Neuronal stem cell (in vitro differentiated cells): ENCODE measurements at regions not wholly inside any gene's neighbourhood (a gene's known extent, or its start where the extent isn't known, plus 50 kb on each side); places are given as distances from the start of the nearest gene placed in this dataset.

Experiments used
- DNase-seq: peaks from one replicate; pipeline ENCODE4 v3.0.0-alpha.2; 2013; ENCODE audit warnings: low spot score
- H2AFZ ChIP-seq: one replicate; pipeline ENCODE4 v1.6.1; 2013; ENCODE audit warnings: mild to moderate bottlenecking, low read length, inconsistent platforms
- H2AK5ac ChIP-seq: 2 replicates; pipeline ENCODE4 v1.6.1; 2013; ENCODE audit warnings: low read depth, mild to moderate bottlenecking, inconsistent platforms, low read length, moderate library complexity, mixed read lengths
- H2BK120ac ChIP-seq: 2 replicates; pipeline ENCODE4 v1.6.1; 2013; ENCODE audit warnings: low read depth, mild to moderate bottlenecking, inconsistent platforms, low read length, moderate library complexity, mixed read lengths
- H2BK12ac ChIP-seq: one replicate; pipeline ENCODE4 v1.6.1; 2013; ENCODE audit warnings: low read length, inconsistent platforms
- H2BK15ac ChIP-seq: 2 replicates; pipeline ENCODE4 v1.6.1; 2013; ENCODE audit warnings: mild to moderate bottlenecking, low read length, inconsistent platforms, mixed read lengths
- H2BK5ac ChIP-seq: one replicate; pipeline ENCODE4 v1.6.1; 2013; ENCODE audit warnings: inconsistent platforms, mild to moderate bottlenecking, low read length, moderate library complexity
- H3K14ac ChIP-seq: one replicate; pipeline ENCODE4 v1.6.1; 2013; ENCODE audit warnings: low read length, inconsistent platforms
- H3K18ac ChIP-seq: 2 replicates; pipeline ENCODE4 v1.6.1; 2013; ENCODE audit warnings: low read length, inconsistent platforms
- H3K23ac ChIP-seq: 2 replicates; pipeline ENCODE4 v1.6.1; 2013; ENCODE audit warnings: low read depth, mild to moderate bottlenecking, mixed read lengths, low read length, inconsistent platforms; ENCODE audit not compliant: poor library complexity
- H3K27ac ChIP-seq: replicated peaks from 3 replicates; pipeline ENCODE4 v1.5.1; 2013; ENCODE audit warnings: low read length, inconsistent platforms
- H3K27me3 ChIP-seq, 3 experiments: 2 replicates each; pipeline ENCODE4 v1.6.1; 2013; ENCODE audit warnings: low read length in 3 of 3, mild to moderate bottlenecking in 2 of 3, inconsistent platforms in 1 of 3, low read depth in 1 of 3, mixed read lengths in 1 of 3, moderate library complexity in 1 of 3; ENCODE audit not compliant: control insufficient read depth in 3 of 3, insufficient read depth in 3 of 3
- H3K36me3 ChIP-seq, 2 donors: replicated peaks in 1 of 2; 2 replicates each; pipeline ENCODE4 v1.6.1; 2013; ENCODE audit warnings: low read length in 2 of 2; ENCODE audit not compliant: control insufficient read depth in 2 of 2, insufficient read depth in 2 of 2
- H3K4ac ChIP-seq: 2 replicates; pipeline ENCODE4 v1.6.1; 2013; ENCODE audit warnings: inconsistent platforms, mild to moderate bottlenecking, low read length, moderate library complexity
- H3K4me1 ChIP-seq, 2 donors: 1 replicate in 1 of 2; 2 replicates in 1 of 2; pipeline ENCODE4 v1.6.1; 2013; ENCODE audit warnings: low read length in 2 of 2, low read depth in 1 of 2; ENCODE audit not compliant: control insufficient read depth in 2 of 2, insufficient read depth in 1 of 2
- H3K4me2 ChIP-seq: one replicate; pipeline ENCODE4 v1.6.1; 2013; ENCODE audit warnings: mild to moderate bottlenecking, low read length, inconsistent platforms; ENCODE audit not compliant: insufficient read depth, poor library complexity, severe bottlenecking
- H3K4me3 ChIP-seq, 2 donors: 2 replicates each; pipeline ENCODE4 v1.5.1; 2013; ENCODE audit warnings: low read length in 2 of 2, mild to moderate bottlenecking in 2 of 2, inconsistent platforms in 1 of 2, moderate library complexity in 1 of 2
- H3K79me1 ChIP-seq: one replicate; pipeline ENCODE4 v1.6.1; 2013; ENCODE audit warnings: low read depth, mild to moderate bottlenecking, inconsistent platforms, low read length, moderate library complexity
- H3K9ac ChIP-seq: one replicate; pipeline ENCODE4 v1.6.1; 2013; ENCODE audit warnings: mild to moderate bottlenecking, low read depth, low read length, inconsistent platforms; ENCODE audit not compliant: poor library complexity
- H3K9me3 ChIP-seq, 2 donors: replicated peaks in 1 of 2; 2 replicates each; pipeline versions ENCODE3 to v1.6.1; 2013; ENCODE audit warnings: low read length in 2 of 2, mild to moderate bottlenecking in 2 of 2, inconsistent platforms in 1 of 2, low read depth in 1 of 2, mixed read lengths in 1 of 2, moderate library complexity in 1 of 2; ENCODE audit not compliant: control insufficient read depth in 2 of 2, insufficient read depth in 1 of 2
- H4K8ac ChIP-seq: one replicate; pipeline ENCODE4 v1.6.1; 2013; ENCODE audit warnings: low read depth, mild to moderate bottlenecking, inconsistent platforms, low read length, moderate library complexity
- H4K91ac ChIP-seq: one replicate; pipeline ENCODE4 v1.6.1; 2013; ENCODE audit warnings: low read length, low read depth, mild to moderate bottlenecking, inconsistent platforms; ENCODE audit not compliant: poor library complexity
- WGBS, 2 donors: extraction: QIAGEN DNeasy Blood & Tissue Kit; methylation state at CpG; one replicate each; pipeline ENCODE4 v1.1.7; 2013; ENCODE audit warnings: missing lambda C conversion rate in 2 of 2, mixed read lengths in 1 of 2; ENCODE audit not compliant: insufficient read length in 2 of 2, insufficient replicate concordance in 1 of 2; ENCODE audit errors: extremely low coverage in 2 of 2; 5-methylcytosine and 5-hydroxymethylcytosine counted together

GRCh38 chr6:105851606-105852005 is 234.5 kb upstream of the PRDM1 start:
- Histone ChIP-seq H3K27me3 (no peaks in the 10 kb centered on the region), H3K36me3 (no peaks in the 10 kb centered on the region), H3K9me3 (peaks cover 0 to 3% of the 10 kb centered on the region in 2 donors), H3K4ac (no peak overlapping the region), H3K23ac (no peak overlapping the region), H3K27ac (no peak overlapping the region), H2BK5ac (no peak overlapping the region), H3K79me1 (no peaks in the 10 kb centered on the region), H2BK12ac (no peak overlapping the region), H2AK5ac (no peak overlapping the region), H3K4me2 (no peak overlapping the region), H2BK15ac (no peak overlapping the region), H3K9ac (no peak overlapping the region), H2BK120ac (no peak overlapping the region), H4K8ac (no peak overlapping the region), H3K14ac (no peak overlapping the region), H3K4me1 (peaks cover 2 to 17% of the 10 kb centered on the region in 2 donors), H3K18ac (no peak overlapping the region), H4K91ac (no peak overlapping the region), H3K4me3 (no peak overlapping the region), H2AFZ (no peak overlapping the region)
- no peak for DNase-seq
- no CpG with 5 or more reads among the region's 4 CpGs for WGBS, 2 donors

DNA sequence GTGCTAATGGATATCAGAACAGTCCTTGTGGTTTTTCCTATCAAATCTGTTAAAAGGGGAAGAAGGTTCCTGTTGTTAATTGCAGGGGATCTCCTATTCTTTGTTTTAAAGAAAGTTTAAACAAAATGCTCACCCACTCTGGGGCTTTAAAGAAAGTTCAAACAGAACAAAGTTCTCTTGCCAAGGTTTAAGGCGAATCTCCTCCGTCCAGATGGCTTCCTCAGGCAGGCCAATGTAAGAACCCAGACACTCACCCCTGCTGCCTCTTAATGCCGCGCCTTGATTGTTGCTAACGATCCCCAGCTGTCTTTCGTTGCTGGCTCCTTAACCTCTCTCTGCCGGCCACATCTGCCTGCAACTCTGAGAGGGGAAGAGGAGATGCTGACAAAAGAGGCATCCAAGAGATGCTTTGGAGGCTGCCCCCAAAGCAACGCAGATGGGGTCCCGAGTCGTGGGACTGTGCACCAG is 235.0 kb upstream of the PRDM1 start:
- Histone ChIP-seq H3K27ac (no peak overlapping the region), H2AK5ac (no peak overlapping the region)
- WGBS, 2 donors: no CpG with 5 or more reads among the region's 10 CpGs

GRCh38 chr6:105850261-105851112 is 235.6 kb upstream of the PRDM1 start:
- peaks cover 2 to 17% of the 10 kb centered on the region in 2 donors for H3K4me1 ChIP-seq
- H2AK5ac ChIP-seq: no peak overlapping the region
- no peak for DNase-seq
- H3K4me3 ChIP-seq: no peak overlapping the region
- peaks cover 0 to 3% of the 10 kb centered on the region in 2 donors for H3K9me3 ChIP-seq
- no peak overlapping the region for H2BK120ac ChIP-seq
- H3K18ac ChIP-seq: peak overlapping the region; percentile 33
- H2BK5ac ChIP-seq: no peak overlapping the region
- no peak overlapping the region for H3K9ac ChIP-seq
- no peak overlapping the region for H4K8ac ChIP-seq
- H3K4me2 ChIP-seq: no peak overlapping the region
- no peak overlapping the region for H3K14ac ChIP-seq
- no peak overlapping the region for H3K4ac ChIP-seq
- H4K91ac ChIP-seq: no peak overlapping the region
- no CpG with 5 or more reads among the region's 11 CpGs for WGBS, 2 donors
- peak overlapping the region; percentile 4 for H3K27ac ChIP-seq
- peak overlapping the region; percentile 32 for H2AFZ ChIP-seq
- peak overlapping the region; percentile 5 for H2BK15ac ChIP-seq
- H2BK12ac ChIP-seq: no peak overlapping the region
- no peaks in the 10 kb centered on the region for H3K79me1 ChIP-seq
- no peak overlapping the region for H3K23ac ChIP-seq
- no peaks in the 10 kb centered on the region for H3K36me3 ChIP-seq
- no peaks in the 10 kb centered on the region for H3K27me3 ChIP-seq

More for the DNA sequence above, 235.0 kb upstream of the PRDM1 start:
- no peak overlapping the region for H3K23ac ChIP-seq
- H3K4me3 ChIP-seq: no peak overlapping the region
- H2BK12ac ChIP-seq: no peak overlapping the region
- H3K4me2 ChIP-seq: no peak overlapping the region
- no peaks in the 10 kb centered on the region for H3K36me3 ChIP-seq
- H4K91ac ChIP-seq: no peak overlapping the region
- no peak overlapping the region for H3K14ac ChIP-seq
- H4K8ac ChIP-seq: no peak overlapping the region
- no peak overlapping the region for H3K4ac ChIP-seq
- no peak overlapping the region for H3K9ac ChIP-seq
- no peaks in the 10 kb centered on the region for H3K79me1 ChIP-seq
- peak overlapping the region; percentile 32 for H2AFZ ChIP-seq
- peak; percentile 33 for DNase-seq
- H3K18ac ChIP-seq: peak overlapping the region; percentile 22
- H3K4me1 ChIP-seq: peaks cover 2 to 17% of the 10 kb centered on the region in 2 donors
- peaks cover 0 to 3% of the 10 kb centered on the region in 2 donors for H3K9me3 ChIP-seq
- H2BK120ac ChIP-seq: no peak overlapping the region
- no peak overlapping the region for H2BK5ac ChIP-seq
- no peaks in the 10 kb centered on the region for H3K27me3 ChIP-seq
- no peak overlapping the region for H2BK15ac ChIP-seq

GRCh38 chr6:105849746-105850145 is 236.4 kb upstream of the PRDM1 start:
- Histone ChIP-seq H3K79me1 (no peaks in the 10 kb centered on the region), H3K9me3 (no peaks in the 10 kb centered on the region), H3K18ac (peak overlapping the region; percentile 33), H3K4me2 (no peak overlapping the region), H4K91ac (no peak overlapping the region), H3K4me3 (no peak overlapping the region), H3K27ac (peak overlapping the region; percentile 4), H3K36me3 (no peaks in the 10 kb centered on the region), H4K8ac (no peak overlapping the region), H3K27me3 (no peaks in the 10 kb centered on the region), H3K23ac (no peak overlapping the region), H2BK12ac (no peak overlapping the region), H3K14ac (no peak overlapping the region), H2AFZ (no peak overlapping the region), H2BK120ac (no peak overlapping the region), H2BK5ac (no peak overlapping the region), H3K4me1 (peaks cover 2 to 17% of the 10 kb centered on the region in 2 donors), H3K9ac (no peak overlapping the region), H2BK15ac (peak overlapping the region; percentile 5), H2AK5ac (no peak overlapping the region), H3K4ac (no peak overlapping the region)
- WGBS, 2 donors: no CpG with 5 or more reads among the region's 6 CpGs
- DNase-seq: no peak
